H1 (cell line): ENCODE measurements at regions not wholly inside any gene's neighbourhood (a gene's known extent, or its start where the extent isn't known, plus 50 kb on each side); places are given as distances from the start of the nearest gene placed in this dataset.

ENCODE experiments used
- CTCF ChIA-PET: fragments of 300-600 bp; sonication (Branson Sonifier 250); formaldehyde crosslinking; loops from one replicate; lab custom pipeline; 2021; ENCODE audit not compliant: partially characterized antibody; lab: Charles Lee
- POLR2A ChIA-PET: fragments of 300-600 bp; sonication (Branson Sonifier 250); formaldehyde crosslinking; loops from one replicate; lab custom pipeline; 2021; ENCODE audit warnings: inconsistent platforms; ENCODE audit not compliant: partially characterized antibody; lab: Charles Lee
- DNase-seq, 2 experiments: peaks; one replicate each; pipeline versions ENCODE4 v3.0.0 to v3.0.0-alpha.2; 2010 to 2022; ENCODE audit warnings: low spot score in 2 of 2, low read depth in 1 of 2, mixed read lengths in 1 of 2
- FAIRE-seq: peaks from 2 replicates; lab custom pipeline; 2011; peaks lifted over from hg19 to GRCh38; lab: Jason Lieb, UNC
- H2AFZ ChIP-seq: 2 replicates; pipeline ENCODE4 v1.8.1; 2012; ENCODE audit warnings: low read length, inconsistent platforms
- H2AK5ac ChIP-seq: 2 replicates; pipeline ENCODE4 v1.6.1; 2013; ENCODE audit warnings: low read depth, low read length
- H2BK120ac ChIP-seq: replicated peaks from 2 replicates; pipeline ENCODE3; 2013; ENCODE audit warnings: low read depth, low read length, inconsistent platforms
- H2BK12ac ChIP-seq: 2 replicates; pipeline ENCODE4 v1.6.1; 2013; ENCODE audit warnings: low read depth, low read length
- H2BK15ac ChIP-seq: 2 replicates; pipeline ENCODE4 v1.6.1; 2013; ENCODE audit warnings: low read length
- H2BK20ac ChIP-seq: 2 replicates; pipeline ENCODE4 v1.6.1; 2013; ENCODE audit warnings: low read length
- H2BK5ac ChIP-seq: 2 replicates; pipeline ENCODE4 v1.6.1; 2013; ENCODE audit warnings: low read depth, low read length
- H3K14ac ChIP-seq: 2 replicates; pipeline ENCODE4 v1.6.1; 2013; ENCODE audit warnings: inconsistent platforms; ENCODE audit not compliant: insufficient read length
- H3K18ac ChIP-seq: 2 replicates; pipeline ENCODE4 v1.6.1; 2013; ENCODE audit warnings: low read length; ENCODE audit errors: extremely low read depth
- H3K23ac ChIP-seq: 2 replicates; pipeline ENCODE4 v1.6.1; 2013; ENCODE audit warnings: inconsistent platforms; ENCODE audit not compliant: insufficient read length
- H3K23me2 ChIP-seq: 2 replicates; pipeline ENCODE4 v1.6.1; 2013; ENCODE audit warnings: low read depth, low read length
- H3K27ac ChIP-seq: 2 replicates; pipeline ENCODE4 v1.6.1; 2011; ENCODE audit warnings: low read depth, low read length, inconsistent platforms
- H3K27me3 ChIP-seq, 4 experiments: replicated peaks in 1 of 4; 1 replicate in 1 of 4; 2 replicates in 3 of 4; pipeline versions ENCODE4 v1.6.1 to v1.8.1; 2011 to 2013; ENCODE audit warnings: low read length in 3 of 4, mild to moderate bottlenecking in 3 of 4, inconsistent platforms in 2 of 4, mixed read lengths in 2 of 4, moderate library complexity in 1 of 4; ENCODE audit not compliant: control insufficient read depth in 3 of 4, insufficient read depth in 3 of 4; ENCODE audit errors: extremely low read depth in 1 of 4
- H3K36me3 ChIP-seq, 4 experiments: 2 replicates each; pipeline versions ENCODE4 v1.6.1 to v1.8.1; 2011 to 2013; ENCODE audit warnings: mild to moderate bottlenecking in 4 of 4, low read length in 3 of 4, moderate library complexity in 2 of 4, control low read depth in 1 of 4, inconsistent platforms in 1 of 4; ENCODE audit not compliant: insufficient read depth in 4 of 4, control insufficient read depth in 2 of 4
- H3K4ac ChIP-seq: replicated peaks from 2 replicates; pipeline ENCODE3; 2013; ENCODE audit warnings: low read length, low read depth, mixed read lengths, inconsistent platforms; ENCODE audit not compliant: insufficient read length
- H3K4me1 ChIP-seq, 4 experiments: replicated peaks in 1 of 4; 1 replicate in 1 of 4; 2 replicates in 3 of 4; pipeline versions ENCODE4 v1.6.1 to v1.8.1; 2011 to 2013; ENCODE audit warnings: low read length in 3 of 4, inconsistent platforms in 2 of 4, mixed read lengths in 1 of 4; ENCODE audit not compliant: insufficient read depth in 4 of 4, control insufficient read depth in 3 of 4
- H3K4me2 ChIP-seq, 2 experiments: 2 replicates each; pipeline versions ENCODE4 v1.6.1 to v1.8.1; 2011 to 2013; ENCODE audit warnings: low read depth in 2 of 2, low read length in 2 of 2, control low read depth in 1 of 2, inconsistent platforms in 1 of 2, mild to moderate bottlenecking in 1 of 2; ENCODE audit not compliant: insufficient read depth in 1 of 2
- H3K4me3 ChIP-seq, 4 experiments: fragments of 200-600, 300-600 bp in 1 of 4; sonication (generic), shearing (Covaris generic), sonication (Bioruptor Twin) in 1 of 4; 2 replicates each; pipeline versions ENCODE4 v1.5.1 to v1.8.1; 2011 to 2016; ENCODE audit warnings: low read length in 4 of 4, low read depth in 3 of 4, control low read depth in 2 of 4, inconsistent platforms in 2 of 4, mild to moderate bottlenecking in 2 of 4, mixed read lengths in 1 of 4, moderate library complexity in 1 of 4; ENCODE audit not compliant: insufficient read depth in 2 of 4; ENCODE audit errors: extremely low read depth in 1 of 4
- H3K56ac ChIP-seq: replicated peaks from 2 replicates; pipeline ENCODE3; 2013; ENCODE audit warnings: low read depth, mild to moderate bottlenecking, mixed read lengths, low read length, inconsistent platforms; ENCODE audit not compliant: insufficient read length
- H3K79me1 ChIP-seq: 2 replicates; pipeline ENCODE4 v1.6.1; 2013; ENCODE audit warnings: low read depth, low read length, control low read depth
- H3K79me2 ChIP-seq, 2 experiments: 2 replicates each; pipeline versions ENCODE4 v1.6.1 to v1.8.1; 2012 to 2013; ENCODE audit warnings: low read length in 2 of 2, mild to moderate bottlenecking in 2 of 2, inconsistent platforms in 1 of 2; ENCODE audit not compliant: insufficient read depth in 2 of 2, control insufficient read depth in 1 of 2
- H3K9ac ChIP-seq, 4 experiments: replicated peaks in 1 of 4; 1 replicate in 1 of 4; 2 replicates in 3 of 4; pipeline versions ENCODE4 v1.6.1 to v1.8.1; 2011 to 2013; ENCODE audit warnings: low read depth in 3 of 4, low read length in 3 of 4, control low read depth in 2 of 4, mild to moderate bottlenecking in 2 of 4, moderate library complexity in 2 of 4, inconsistent platforms in 1 of 4; ENCODE audit errors: extremely low read depth in 1 of 4
- H3K9me3 ChIP-seq, 2 experiments: 2 replicates each; pipeline versions ENCODE4 v1.6.1 to v1.8.1; 2012 to 2013; ENCODE audit warnings: mild to moderate bottlenecking in 2 of 2, moderate library complexity in 2 of 2, control low read depth in 1 of 2, inconsistent platforms in 1 of 2, low read depth in 1 of 2, low read length in 1 of 2, mixed read lengths in 1 of 2; ENCODE audit not compliant: insufficient read depth in 2 of 2
- H4K20me1 ChIP-seq, 2 experiments: replicated peaks in 1 of 2; 2 replicates each; pipeline versions ENCODE3 to v1.8.1; 2011 to 2013; ENCODE audit warnings: inconsistent platforms in 2 of 2, low read length in 2 of 2, mild to moderate bottlenecking in 1 of 2; ENCODE audit not compliant: insufficient read depth in 2 of 2, control insufficient read depth in 1 of 2
- H4K5ac ChIP-seq: 2 replicates; pipeline ENCODE4 v1.6.1; 2013; ENCODE audit warnings: low read length, low read depth, mixed read lengths, inconsistent platforms; ENCODE audit not compliant: insufficient read length
- H4K8ac ChIP-seq: 2 replicates; pipeline ENCODE4 v1.8.0; 2013; ENCODE audit warnings: mild to moderate bottlenecking, moderate library complexity, low read length, inconsistent platforms; ENCODE audit not compliant: insufficient read depth; ENCODE audit errors: extremely low read depth
- H4K91ac ChIP-seq: replicated peaks from 2 replicates; pipeline ENCODE3; 2013; ENCODE audit warnings: low read length, mixed read lengths, inconsistent platforms; ENCODE audit not compliant: insufficient read length
- CREB1 ChIP-seq: IDR thresholded peaks from 2 replicates; pipeline ENCODE4 v1.6.1; 2012; ENCODE audit warnings: inconsistent platforms
- CTBP2 ChIP-seq: IDR thresholded peaks from 2 replicates; pipeline ENCODE4 v1.7.0; 2011; ENCODE audit warnings: borderline replicate concordance, mild to moderate bottlenecking, moderate library complexity, mixed read lengths, low read length; ENCODE audit not compliant: insufficient read depth, insufficient read length
- E2F6 ChIP-seq: IDR thresholded peaks from 2 replicates; pipeline ENCODE4 v1.6.1; 2012; ENCODE audit warnings: inconsistent platforms
- KDM5A ChIP-seq: fragments of 200-600 bp; IDR thresholded peaks from 2 replicates; pipeline ENCODE4 v1.7.1; 2012; ENCODE audit warnings: mild to moderate bottlenecking, low read length, inconsistent platforms, mixed read lengths
- NANOG ChIP-seq: IDR thresholded peaks from 2 replicates; pipeline ENCODE4 v1.6.1; 2011; ENCODE audit warnings: low read length, low read depth, mild to moderate bottlenecking, inconsistent platforms; ENCODE audit not compliant: insufficient read depth, poor library complexity, severe bottlenecking
- POLR2AphosphoS5 ChIP-seq: IDR thresholded peaks from 2 replicates; pipeline ENCODE4 v1.6.1; 2011; ENCODE audit warnings: low read depth, low read length
- RBBP5 ChIP-seq: IDR thresholded peaks from 2 replicates; pipeline ENCODE4 v1.7.1; 2012; ENCODE audit warnings: low read depth, mild to moderate bottlenecking, inconsistent platforms, low read length, moderate library complexity, borderline replicate concordance
- SP2 ChIP-seq: IDR thresholded peaks from 2 replicates; pipeline ENCODE4 v1.6.1; 2012; ENCODE audit warnings: mild to moderate bottlenecking, low read length, inconsistent platforms
- SP4 ChIP-seq: IDR thresholded peaks from 2 replicates; pipeline ENCODE4 v1.6.1; 2012; ENCODE audit warnings: low read length, inconsistent platforms
- TBP ChIP-seq: IDR thresholded peaks from 2 replicates; pipeline ENCODE4 v1.6.1; 2011; ENCODE audit warnings: low read depth, low read length, improper control_type of control experiment
- YY1 ChIP-seq: IDR thresholded peaks from 2 replicates; pipeline ENCODE4 v1.6.1; 2011; ENCODE audit warnings: low read depth, mild to moderate bottlenecking, low read length
- WGBS, 2 experiments: shearing (Covaris generic) in 1 of 2; methylation state at CpG; one replicate each; pipeline versions ENCODE4 v1.1.6 to v1.1.7; 2013 to 2015; ENCODE audit warnings: low lambda C conversion rate in 2 of 2, mixed read lengths in 2 of 2, inconsistent platforms in 1 of 2, low coverage in 1 of 2, missing lambda C conversion rate in 1 of 2; ENCODE audit not compliant: insufficient replicate concordance in 2 of 2, insufficient coverage in 1 of 2, insufficient read length in 1 of 2; ENCODE audit errors: extremely low coverage in 1 of 2, missing lambda C conversion rate in 1 of 2; 5-methylcytosine and 5-hydroxymethylcytosine counted together

GRCh38 chr12:23132357-23132756 is 507.4 kb downstream of the ETNK1 start:
- Histone ChIP-seq H2BK20ac (no peak overlapping the region), H3K79me1 (no peaks in the 10 kb centered on the region), H3K18ac (no peak overlapping the region), H3K36me3 (no peaks in the 10 kb centered on the region), H2AK5ac (no peak overlapping the region), H3K4ac (no peak overlapping the region), H3K27ac (no peak overlapping the region), H3K23me2 (no peaks in the 10 kb centered on the region), H3K56ac (no peak overlapping the region), H2BK15ac (no peak overlapping the region), H4K8ac (no peak overlapping the region), H4K20me1 (no peaks in the 10 kb centered on the region), H3K23ac (no peak overlapping the region), H3K9me3 (peaks cover 0 to 3% of the 10 kb centered on the region in 2 experiments; a peak in 1 of 4 replicates), H3K4me3 (no peak overlapping the region), H3K14ac (no peak overlapping the region), H3K4me1 (peaks cover 0 to 15% (median 0%) of the 10 kb centered on the region in 4 experiments; a peak in 1 of 7 replicates), H3K9ac (no peak overlapping the region), H4K91ac (no peak overlapping the region), H2BK120ac (no peak overlapping the region), H3K27me3 (no peaks in the 10 kb centered on the region), H2BK12ac (no peak overlapping the region), H3K79me2 (no peaks in the 10 kb centered on the region), H3K4me2 (no peak overlapping the region), H4K5ac (no peak overlapping the region), H2BK5ac (no peak overlapping the region), H2AFZ (no peak overlapping the region)
- no peak for FAIRE-seq
- DNase-seq = no peak
- WGBS, 2 experiments = 92% methylated on average over 1 of the region's 1 CpG; no CpG with 5 or more reads in 1 of the 2 experiments
- POLR2A ChIA-PET = no interaction called here
- no peak for TF ChIP-seq SP2
- TF ChIP-seq CTBP2 = no peak
- TF ChIP-seq KDM5A = no peak
- TF ChIP-seq SP4 = no peak
- TF ChIP-seq YY1 = no peak
- TF ChIP-seq POLR2AphosphoS5 = no peak
- no peak for TF ChIP-seq TBP
- TF ChIP-seq NANOG = no peak
- no peak for TF ChIP-seq E2F6
- no peak for TF ChIP-seq CREB1
- TF ChIP-seq RBBP5 = no peak
- CTCF ChIA-PET = no interaction called here
